PC-3 (cell line): ENCODE measurements at regions not wholly inside any gene's neighbourhood (a gene's known extent, or its start where the extent isn't known, plus 50 kb on each side); places are given as distances from the start of the nearest gene placed in this dataset.

ENCODE experiments used
- CTCF ChIP-seq: fragments of 300-600 bp; sonication (generic); conservative IDR thresholded peaks from 2 replicates; pipeline ENCODE4 v1.5.1; 2017; ENCODE audit warnings: antibody characterized with exemption, low read depth, mild to moderate bottlenecking, low read length
- EZH2 ChIP-seq: fragments of 300-600 bp; sonication (generic); IDR thresholded peaks from one replicate; pipeline ENCODE4 v1.6.1; 2017; ENCODE audit warnings: antibody characterized with exemption, mild to moderate bottlenecking, low read length; ENCODE audit not compliant: unreplicated experiment
- EZH2phosphoT487 ChIP-seq: fragments of 300-600 bp; sonication (generic); IDR thresholded peaks from 2 replicates; pipeline ENCODE4 v1.6.1; 2018; ENCODE audit warnings: mild to moderate bottlenecking, antibody characterized with exemption, low read length, borderline replicate concordance

- TF ChIP-seq CTCF (no peak), EZH2 (no peak), EZH2phosphoT487 (no peak)
Measured at GRCh38 chr11:131073167-131073566, 156.9 kb upstream of the SNX19 start.
